Testis (tissue), 2 donors: ENCODE measurements at regions not wholly inside any gene's neighbourhood (a gene's known extent, or its start where the extent isn't known, plus 50 kb on each side); places are given as distances from the start of the nearest gene placed in this dataset.

Experiments used
- DNase-seq: peaks from one replicate; pipeline ENCODE4 v3.0.0-alpha.2; 2019
- H3K27ac ChIP-seq, 2 donors: fragments of 200-600 bp; sonication (generic); one replicate each; pipeline ENCODE4 v1.5.1; 2019
- H3K27me3 ChIP-seq: fragments of 200-600 bp; sonication (generic); one replicate; pipeline ENCODE4 v1.5.1; 2019
- H3K36me3 ChIP-seq: fragments of 200-600 bp; sonication (generic); one replicate; pipeline ENCODE4 v1.5.1; 2017; ENCODE audit warnings: low read depth; ENCODE audit errors: missing control alignments
- H3K4me1 ChIP-seq: fragments of 200-600 bp; sonication (generic); one replicate; pipeline ENCODE4 v1.5.1; 2019
- H3K4me3 ChIP-seq, 2 donors: fragments of 200-600 bp; sonication (generic); one replicate each; pipeline ENCODE4 v1.5.1; 2017 to 2019
- H3K9me3 ChIP-seq: fragments of 200-600 bp; sonication (generic); one replicate; pipeline ENCODE4 v1.5.1; 2017
- CTCF ChIP-seq, 3 experiments: fragments of 450-650 bp in 2 of 3; fragments of 200-600 bp in 1 of 3; sonication (generic) in 1 of 3; IDR thresholded peaks; one replicate each; pipeline ENCODE4 v1.5.1; 2016 to 2019; ENCODE audit warnings: antibody characterized with exemption in 3 of 3, mild to moderate bottlenecking in 2 of 3, moderate library complexity in 1 of 3
- POLR2A ChIP-seq: fragments of 450-650 bp; IDR thresholded peaks from one replicate; pipeline ENCODE4 v1.6.1; 2017; ENCODE audit warnings: antibody characterized with exemption, mild to moderate bottlenecking, moderate library complexity
- WGBS, 2 donors: methylation state at CpG; one replicate each; pipeline ENCODE4 v1.1.5; 2018; 5-methylcytosine and 5-hydroxymethylcytosine counted together
- intact Hi-C: fragments of 100-400 bp; cut with DNase I; formaldehyde crosslinking; loops from one replicate; pipeline ENCODE4 v1.15.1; 2023; ENCODE audit warnings: low total_unique reads

- H3K9me3 ChIP-seq: no peaks in the 10 kb centered on the region
- intact Hi-C loops: no loop called here
- TF ChIP-seq CTCF (IDR thresholded peaks at IDR 0.05): no peak
- TF ChIP-seq POLR2A: no peak
- no peak overlapping the region for H3K27ac ChIP-seq
- WGBS, 2 donors: 46 to 48% methylated on average over 3 of the region's 3 CpGs
- H3K27me3 ChIP-seq: no peaks in the 10 kb centered on the region
- H3K36me3 ChIP-seq: no peaks in the 10 kb centered on the region
- no peaks in the 10 kb centered on the region for H3K4me1 ChIP-seq
- no peak for DNase-seq
- no peak overlapping the region for H3K4me3 ChIP-seq
These were observed 494.3 kb downstream of the BRINP3 start for GRCh38 chr1:189983166-189983890.

- Histone ChIP-seq H3K36me3 (no peaks in the 10 kb centered on the region), H3K9me3 (no peaks in the 10 kb centered on the region), H3K4me1 (no peaks in the 10 kb centered on the region), H3K27ac (no peak overlapping the region), H3K4me3 (no peak overlapping the region), H3K27me3 (no peaks in the 10 kb centered on the region)
- DNase-seq: no peak
- intact Hi-C loops: no loop called here
- TF ChIP-seq CTCF (IDR thresholded peaks at IDR 0.05) (no peak), POLR2A (no peak)
These were observed 491.1 kb downstream of the BRINP3 start for GRCh38 chr1:189986516-189986915.

GRCh38 chr1:189987509-189987908, 490.2 kb downstream of the BRINP3 start:
- no peak overlapping the region for H3K27ac ChIP-seq
- no peak for TF ChIP-seq POLR2A
- TF ChIP-seq CTCF (IDR thresholded peaks at IDR 0.05): no peak
- H3K4me1 ChIP-seq: no peaks in the 10 kb centered on the region
- H3K27me3 ChIP-seq: no peaks in the 10 kb centered on the region
- no peaks in the 10 kb centered on the region for H3K36me3 ChIP-seq
- H3K4me3 ChIP-seq: no peak overlapping the region
- 82 to 88% methylated on average over 2 of the region's 2 CpGs for WGBS, 2 donors
- intact Hi-C loops: no loop called here
- no peak for DNase-seq
- no peaks in the 10 kb centered on the region for H3K9me3 ChIP-seq

GRCh38 chr1:189992856-189993255, 484.8 kb downstream of the BRINP3 start:
- no peak for TF ChIP-seq POLR2A
- no peak for TF ChIP-seq CTCF (IDR thresholded peaks at IDR 0.05)
- DNase-seq: no peak
- Histone ChIP-seq H3K27me3 (no peaks in the 10 kb centered on the region), H3K27ac (no peak overlapping the region), H3K4me1 (no peaks in the 10 kb centered on the region), H3K36me3 (no peaks in the 10 kb centered on the region), H3K4me3 (no peak overlapping the region), H3K9me3 (no peaks in the 10 kb centered on the region)
- intact Hi-C loops: no loop called here
- WGBS, 2 donors: 92 to 95% methylated on average over 11 to 12 of the region's 12 CpGs

GRCh38 chr1:190000365-190000872, 477.2 kb downstream of the BRINP3 start:
- no peaks in the 10 kb centered on the region for H3K27me3 ChIP-seq
- H3K4me1 ChIP-seq: no peaks in the 10 kb centered on the region
- intact Hi-C loops: no loop called here
- no peak overlapping the region for H3K4me3 ChIP-seq
- DNase-seq: no peak
- 79 to 81% methylated on average over 3 of the region's 3 CpGs for WGBS, 2 donors
- TF ChIP-seq CTCF (IDR thresholded peaks at IDR 0.05): no peak
- no peak for TF ChIP-seq POLR2A
- no peaks in the 10 kb centered on the region for H3K9me3 ChIP-seq
- H3K36me3 ChIP-seq: no peaks in the 10 kb centered on the region
- H3K27ac ChIP-seq: no peak overlapping the region
